Thyroid gland (tissue), 4 donors: ENCODE measurements at regions not wholly inside any gene's neighbourhood (a gene's known extent, or its start where the extent isn't known, plus 50 kb on each side); places are given as distances from the start of the nearest gene placed in this dataset.

Source experiments
- CTCF ChIP-seq, 6 experiments: fragments of 200-600 bp in 3 of 6; fragments of 450-650 bp in 3 of 6; sonication (generic) in 3 of 6; IDR thresholded peaks; one replicate each; pipeline ENCODE4 v1.5.1; 2016 to 2019; ENCODE audit warnings: antibody characterized with exemption in 6 of 6, mild to moderate bottlenecking in 2 of 6, inconsistent platforms in 1 of 6, moderate library complexity in 1 of 6
- POLR2A ChIP-seq, 2 donors: fragments of 450-650 bp; IDR thresholded peaks; one replicate each; pipeline ENCODE4 v1.6.1; 2017; ENCODE audit warnings: antibody characterized with exemption in 2 of 2, mild to moderate bottlenecking in 2 of 2, moderate library complexity in 1 of 2

GRCh38 chr20:6240059-6240458, 117.2 kb upstream of the FERMT1 start:
- TF ChIP-seq CTCF (IDR thresholded peaks at IDR 0.05) (no peak), POLR2A (IDR thresholded peaks at IDR 0.05) (no peak)
